Tibial nerve (tissue), 4 donors: ENCODE measurements at regions not wholly inside any gene's neighbourhood (a gene's known extent, or its start where the extent isn't known, plus 50 kb on each side); places are given as distances from the start of the nearest gene placed in this dataset.

ENCODE experiments used
- DNase-seq, 2 donors: peaks; one replicate each; pipeline ENCODE4 v3.0.0-alpha.2; 2019; ENCODE audit warnings: low spot score in 2 of 2
- H3K27ac ChIP-seq, 4 donors: fragments of 200-600 bp; sonication (generic) in 3 of 4; one replicate each; pipeline ENCODE4 v1.5.1; 2017 to 2019; ENCODE audit warnings: mild to moderate bottlenecking in 1 of 4
- H3K27me3 ChIP-seq, 2 donors: fragments of 200-600 bp; sonication (generic) in 1 of 2; one replicate each; pipeline versions ENCODE4 v1.5.1 to v1.6.0; 2017 to 2019
- H3K36me3 ChIP-seq, 3 donors: fragments of 200-600 bp; sonication (generic); one replicate each; pipeline ENCODE4 v1.5.1; 2018 to 2019
- H3K4me1 ChIP-seq, 4 donors: fragments of 200-600 bp; sonication (generic) in 3 of 4; one replicate each; pipeline ENCODE4 v1.5.1; 2017 to 2019
- H3K4me3 ChIP-seq, 4 donors: fragments of 200-600 bp; sonication (generic) in 3 of 4; one replicate each; pipeline ENCODE4 v1.5.1; 2017 to 2019; ENCODE audit warnings: mild to moderate bottlenecking in 1 of 4, moderate library complexity in 1 of 4
- H3K9me3 ChIP-seq, 4 donors: fragments of 200-600 bp; sonication (generic) in 3 of 4; one replicate each; pipeline ENCODE4 v1.5.1; 2017 to 2019
- EP300 ChIP-seq, 2 donors: sonication (generic); formaldehyde crosslinking; IDR thresholded peaks; one replicate each; pipeline ENCODE4 v1.6.1; 2017; ENCODE audit warnings: antibody characterized with exemption in 2 of 2, mild to moderate bottlenecking in 1 of 2
- POLR2A ChIP-seq, 2 donors: fragments of 450-650 bp; IDR thresholded peaks; one replicate each; pipeline ENCODE4 v1.6.1; 2017; ENCODE audit warnings: antibody characterized with exemption in 2 of 2, mild to moderate bottlenecking in 2 of 2, moderate library complexity in 2 of 2
- WGBS, 2 donors: methylation state at CpG; one replicate each; pipeline ENCODE4 v1.1.5; 2018; 5-methylcytosine and 5-hydroxymethylcytosine counted together
- TF ChIP-seq, protein P1 (sequence below), 5 experiments: fragments of 200-600 bp in 3 of 5; fragments of 450-650 bp in 2 of 5; sonication (generic) in 3 of 5; IDR thresholded peaks; one replicate each; pipeline ENCODE4 v1.5.1; 2016 to 2019; ENCODE audit warnings: antibody characterized with exemption in 5 of 5, mild to moderate bottlenecking in 3 of 5, moderate library complexity in 2 of 5

DNA sequence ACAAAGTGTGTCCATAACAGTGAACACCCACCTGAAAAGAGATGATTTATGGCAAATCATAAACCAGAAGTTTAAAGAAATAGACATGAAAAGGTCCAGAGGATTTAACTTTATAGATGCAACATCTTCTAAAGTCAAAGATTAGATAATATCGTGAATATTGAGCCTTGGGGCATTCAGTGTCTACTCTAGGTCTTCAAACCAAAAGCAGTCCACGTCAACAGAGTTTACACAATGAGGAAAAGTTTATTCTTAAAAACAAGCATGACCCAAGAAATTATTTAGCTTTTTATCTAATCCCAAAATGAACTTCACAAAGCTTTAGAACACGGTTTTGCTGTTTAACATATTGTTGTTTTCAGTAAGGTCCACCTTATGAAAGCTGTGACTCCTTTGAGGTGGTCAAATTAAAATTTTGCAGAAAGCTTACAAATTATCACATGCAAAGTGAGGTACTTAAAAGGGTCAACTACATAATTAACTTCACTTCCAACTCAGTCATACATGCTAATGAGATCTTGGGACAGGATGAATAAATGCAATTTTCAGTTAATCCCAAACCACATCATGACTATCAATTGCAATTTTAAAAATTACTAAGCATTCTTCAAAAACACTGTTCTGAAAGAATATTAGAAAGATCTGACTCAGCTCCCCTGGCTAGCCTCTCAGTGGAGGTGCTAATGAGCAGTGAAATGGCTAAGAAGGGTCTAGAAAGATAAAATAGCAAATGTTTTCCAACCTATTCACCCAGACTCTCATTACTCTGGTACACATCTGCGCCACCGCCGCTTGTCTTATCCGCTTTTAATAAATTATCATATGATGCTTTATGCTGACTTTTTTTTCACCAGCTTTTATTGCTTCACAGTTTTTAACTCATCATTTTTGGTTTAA is 92.4 kb upstream of the WDR17 start:
- Histone ChIP-seq H3K27ac (no peak overlapping the region), H3K4me1 (peaks cover 0 to 4% (median 0%) of the 10 kb centered on the region in 4 donors), H3K9me3 (no peaks in the 10 kb centered on the region), H3K36me3 (no peaks in the 10 kb centered on the region), H3K27me3 (no peaks in the 10 kb centered on the region), H3K4me3 (no peak overlapping the region)
- DNase-seq = no peak
- no peak for TF ChIP-seq EP300 (IDR thresholded peaks at IDR 0.05)
- TF ChIP-seq POLR2A (IDR thresholded peaks at IDR 0.05) = no peak
- TF ChIP-seq, protein P1, sequence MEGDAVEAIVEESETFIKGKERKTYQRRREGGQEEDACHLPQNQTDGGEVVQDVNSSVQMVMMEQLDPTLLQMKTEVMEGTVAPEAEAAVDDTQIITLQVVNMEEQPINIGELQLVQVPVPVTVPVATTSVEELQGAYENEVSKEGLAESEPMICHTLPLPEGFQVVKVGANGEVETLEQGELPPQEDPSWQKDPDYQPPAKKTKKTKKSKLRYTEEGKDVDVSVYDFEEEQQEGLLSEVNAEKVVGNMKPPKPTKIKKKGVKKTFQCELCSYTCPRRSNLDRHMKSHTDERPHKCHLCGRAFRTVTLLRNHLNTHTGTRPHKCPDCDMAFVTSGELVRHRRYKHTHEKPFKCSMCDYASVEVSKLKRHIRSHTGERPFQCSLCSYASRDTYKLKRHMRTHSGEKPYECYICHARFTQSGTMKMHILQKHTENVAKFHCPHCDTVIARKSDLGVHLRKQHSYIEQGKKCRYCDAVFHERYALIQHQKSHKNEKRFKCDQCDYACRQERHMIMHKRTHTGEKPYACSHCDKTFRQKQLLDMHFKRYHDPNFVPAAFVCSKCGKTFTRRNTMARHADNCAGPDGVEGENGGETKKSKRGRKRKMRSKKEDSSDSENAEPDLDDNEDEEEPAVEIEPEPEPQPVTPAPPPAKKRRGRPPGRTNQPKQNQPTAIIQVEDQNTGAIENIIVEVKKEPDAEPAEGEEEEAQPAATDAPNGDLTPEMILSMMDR (IDR thresholded peaks at IDR 0.05) = no peak
- 91 to 93% methylated on average over 7 of the region's 7 CpGs for WGBS, 2 donors

DNA sequence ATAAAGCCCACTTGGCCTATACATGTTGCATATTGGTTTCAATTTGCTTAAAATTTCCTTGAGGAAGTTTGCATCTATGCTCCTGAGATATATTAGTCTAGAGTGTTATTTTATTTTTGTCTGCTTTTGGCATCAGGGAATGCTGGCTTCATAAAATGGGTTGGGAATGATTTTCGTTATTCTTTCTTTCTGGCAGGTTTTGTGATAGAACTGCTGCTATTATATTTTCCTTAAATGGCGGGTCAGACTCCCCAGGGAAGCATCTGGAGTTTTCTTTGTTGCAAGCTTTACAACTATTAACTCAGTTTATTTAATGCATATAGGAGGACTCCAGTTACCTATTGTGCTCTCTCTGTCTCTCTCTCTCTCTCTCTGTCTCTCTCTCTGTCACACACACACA is 82.0 kb upstream of the WDR17 start:
- no peak overlapping the region for H3K27ac ChIP-seq
- H3K36me3 ChIP-seq = no peaks in the 10 kb centered on the region
- TF ChIP-seq POLR2A (IDR thresholded peaks at IDR 0.05) = no peak
- peaks cover 0 to 5% (median 0%) of the 10 kb centered on the region in 4 donors for H3K9me3 ChIP-seq
- no peaks in the 10 kb centered on the region for H3K4me1 ChIP-seq
- H3K4me3 ChIP-seq = no peak overlapping the region
- WGBS, 2 donors = 44 to 58% methylated on average over 2 of the region's 2 CpGs
- no peak for DNase-seq
- no peaks in the 10 kb centered on the region for H3K27me3 ChIP-seq

DNA sequence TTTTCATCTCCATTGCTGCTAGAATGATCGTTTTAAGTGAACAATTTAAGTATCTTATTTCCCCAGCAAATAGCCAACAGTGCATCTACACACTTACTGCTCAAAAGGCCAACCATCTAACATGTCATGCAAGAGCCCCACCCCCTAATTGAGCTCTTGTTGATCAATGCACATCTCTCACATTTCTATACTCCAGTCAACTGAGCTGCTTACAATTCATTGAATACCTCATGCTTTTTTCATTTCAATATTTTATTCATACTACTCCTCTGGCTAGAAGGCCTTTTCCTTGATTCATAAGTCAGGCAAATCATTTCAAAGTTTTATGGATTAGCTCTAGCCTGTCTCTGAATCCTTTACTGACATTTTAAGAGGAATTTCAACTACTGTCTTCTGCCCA is 79.0 kb upstream of the WDR17 start:
- H3K4me3 ChIP-seq = no peak overlapping the region
- no peak for DNase-seq
- TF ChIP-seq EP300 (IDR thresholded peaks at IDR 0.05) = no peak
- TF ChIP-seq, protein P1 (IDR thresholded peaks at IDR 0.05) = no peak
- TF ChIP-seq POLR2A (IDR thresholded peaks at IDR 0.05) = no peak
- H3K9me3 ChIP-seq = peaks cover 0 to 5% (median 0%) of the 10 kb centered on the region in 4 donors
- no peaks in the 10 kb centered on the region for H3K27me3 ChIP-seq
- H3K36me3 ChIP-seq = no peaks in the 10 kb centered on the region
- 71 to 82% methylated on average over 1 of the region's 1 CpG for WGBS, 2 donors
- no peaks in the 10 kb centered on the region for H3K4me1 ChIP-seq
- no peak overlapping the region for H3K27ac ChIP-seq

DNA sequence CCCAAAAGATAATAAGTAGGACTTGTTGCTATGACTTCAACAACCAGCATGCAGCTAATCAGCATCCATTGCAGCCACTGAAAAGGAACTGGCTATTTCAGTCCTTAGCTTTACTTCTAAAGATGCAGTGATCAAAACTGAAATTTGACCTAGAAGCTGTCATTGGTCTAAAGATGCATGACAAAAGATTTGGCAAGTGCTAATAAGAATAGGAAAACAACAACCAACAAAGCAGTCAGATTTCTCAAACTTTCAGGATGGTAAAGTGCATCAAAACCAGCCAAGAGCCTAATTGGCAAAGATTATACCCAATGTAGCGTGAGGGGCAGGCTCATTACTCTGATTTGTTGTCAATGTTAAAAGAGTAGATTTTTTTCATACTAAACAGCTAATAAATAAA is 77.1 kb upstream of the WDR17 start:
- H3K27ac ChIP-seq = no peak overlapping the region
- no peaks in the 10 kb centered on the region for H3K36me3 ChIP-seq
- WGBS, 2 donors = 90 to 95% methylated on average over 1 of the region's 1 CpG
- H3K27me3 ChIP-seq = no peaks in the 10 kb centered on the region
- no peak for TF ChIP-seq EP300 (IDR thresholded peaks at IDR 0.05)
- TF ChIP-seq POLR2A (IDR thresholded peaks at IDR 0.05) = no peak
- TF ChIP-seq, protein P1 (IDR thresholded peaks at IDR 0.05) = no peak
- H3K9me3 ChIP-seq = peaks cover 0 to 5% (median 0%) of the 10 kb centered on the region in 4 donors
- no peak overlapping the region for H3K4me3 ChIP-seq
- H3K4me1 ChIP-seq = no peaks in the 10 kb centered on the region
- no peak for DNase-seq

DNA sequence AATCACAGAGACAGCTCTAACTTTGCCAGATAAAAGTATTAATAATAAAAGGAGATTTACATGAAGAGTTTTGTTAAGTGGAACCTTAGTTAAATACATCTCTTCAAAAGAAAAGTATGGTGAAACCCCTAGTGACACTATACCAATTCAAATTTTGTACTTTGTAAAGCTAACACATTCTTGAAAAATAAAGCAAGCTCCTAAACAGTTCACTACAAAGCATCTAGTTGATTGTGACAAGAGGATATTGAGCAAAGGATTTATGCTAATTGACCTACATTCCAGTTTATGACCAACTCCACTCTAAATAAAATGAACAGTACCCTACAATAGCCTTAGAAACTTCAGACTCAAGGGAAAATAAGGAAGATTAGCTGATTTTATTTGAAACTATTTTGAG is 69.4 kb upstream of the WDR17 start:
- TF ChIP-seq, protein P1 (IDR thresholded peaks at IDR 0.05) = no peak
- TF ChIP-seq EP300 (IDR thresholded peaks at IDR 0.05) = no peak
- TF ChIP-seq POLR2A (IDR thresholded peaks at IDR 0.05) = no peak
- no peaks in the 10 kb centered on the region for H3K36me3 ChIP-seq
- no peak overlapping the region for H3K4me3 ChIP-seq
- no peak for DNase-seq
- peaks cover 0 to 5% (median 2%) of the 10 kb centered on the region in 4 donors for H3K4me1 ChIP-seq
- no peak overlapping the region for H3K27ac ChIP-seq
- no peaks in the 10 kb centered on the region for H3K9me3 ChIP-seq
- H3K27me3 ChIP-seq = no peaks in the 10 kb centered on the region
